Sigmoid colon (tissue), 4 donors: ENCODE measurements at regions not wholly inside any gene's neighbourhood (a gene's known extent, or its start where the extent isn't known, plus 50 kb on each side); places are given as distances from the start of the nearest gene placed in this dataset.

Source experiments
- CTCF ChIP-seq, 4 experiments: fragments of 450-650 bp in 3 of 4; fragments of 200-600 bp in 1 of 4; IDR thresholded peaks; one replicate each; pipeline ENCODE4 v1.5.1; 2016 to 2019; ENCODE audit warnings: antibody characterized with exemption in 4 of 4, mild to moderate bottlenecking in 3 of 4, moderate library complexity in 2 of 4
- EP300 ChIP-seq, 4 donors: sonication (generic); formaldehyde crosslinking; IDR thresholded peaks; one replicate each; pipeline ENCODE4 v1.6.1; 2017; ENCODE audit warnings: antibody characterized with exemption in 4 of 4
- POLR2A ChIP-seq, 2 donors: fragments of 450-650 bp; IDR thresholded peaks; one replicate each; pipeline ENCODE4 v1.6.1; 2016; ENCODE audit warnings: antibody characterized with exemption in 2 of 2, mild to moderate bottlenecking in 2 of 2, moderate library complexity in 2 of 2

- TF ChIP-seq CTCF (IDR thresholded peaks at IDR 0.05) (peak; percentile 33 to 69 (median 60)), POLR2A (IDR thresholded peaks at IDR 0.05) (no peak), EP300 (IDR thresholded peaks at IDR 0.05) (no peak)
Measured at GRCh38 chr12:30806989-30807694, 52.4 kb upstream of the CAPRIN2 start.
